BJ (cell line): ENCODE measurements at regions not wholly inside any gene's neighbourhood (a gene's known extent, or its start where the extent isn't known, plus 50 kb on each side); places are given as distances from the start of the nearest gene placed in this dataset.
"Not testable (repeated sequence)": the region's sequence is repeated elsewhere in the genome, so short reads cannot be mapped to it uniquely, and the experiment has no call there.

Experiments
- CTCF ChIA-PET: fragments of 350-600 bp; formaldehyde crosslinking; extraction: SDS; loops from one replicate; lab custom pipeline; 2021; ENCODE audit warnings: antibody characterized with exemption, inconsistent platforms; lab: Yijun Ruan, JAX
- POLR2A ChIA-PET: fragments of 300-600 bp; sonication (Branson Sonifier 250); formaldehyde crosslinking; extraction: SDS; loops from one replicate; lab custom pipeline; 2021; ENCODE audit warnings: antibody characterized with exemption; lab: Charles Lee
- DNase-seq: peaks from one replicate; pipeline ENCODE4 v3.0.0-alpha.2; 2011; ENCODE audit warnings: low read depth
- H3K27me3 ChIP-seq: 2 replicates; pipeline ENCODE4 v1.6.0; 2011; ENCODE audit warnings: low read length; ENCODE audit not compliant: control insufficient read depth, insufficient read depth
- H3K36me3 ChIP-seq: 2 replicates; pipeline ENCODE4 v1.5.1; 2011; ENCODE audit warnings: low read length; ENCODE audit not compliant: control insufficient read depth, insufficient read depth
- H3K4me3 ChIP-seq: 2 replicates; pipeline ENCODE4 v1.5.1; 2011; ENCODE audit warnings: low read depth, mild to moderate bottlenecking, control low read depth, low read length
- TF ChIP-seq, protein P1 (sequence below): IDR thresholded peaks from 2 replicates; pipeline ENCODE4 v1.5.1; 2011; ENCODE audit warnings: low read depth, mild to moderate bottlenecking, control low read depth, inconsistent platforms, low read length, moderate library complexity; ENCODE audit not compliant: insufficient read depth

- no peak overlapping the region for H3K4me3 ChIP-seq
- TF ChIP-seq, protein P1, sequence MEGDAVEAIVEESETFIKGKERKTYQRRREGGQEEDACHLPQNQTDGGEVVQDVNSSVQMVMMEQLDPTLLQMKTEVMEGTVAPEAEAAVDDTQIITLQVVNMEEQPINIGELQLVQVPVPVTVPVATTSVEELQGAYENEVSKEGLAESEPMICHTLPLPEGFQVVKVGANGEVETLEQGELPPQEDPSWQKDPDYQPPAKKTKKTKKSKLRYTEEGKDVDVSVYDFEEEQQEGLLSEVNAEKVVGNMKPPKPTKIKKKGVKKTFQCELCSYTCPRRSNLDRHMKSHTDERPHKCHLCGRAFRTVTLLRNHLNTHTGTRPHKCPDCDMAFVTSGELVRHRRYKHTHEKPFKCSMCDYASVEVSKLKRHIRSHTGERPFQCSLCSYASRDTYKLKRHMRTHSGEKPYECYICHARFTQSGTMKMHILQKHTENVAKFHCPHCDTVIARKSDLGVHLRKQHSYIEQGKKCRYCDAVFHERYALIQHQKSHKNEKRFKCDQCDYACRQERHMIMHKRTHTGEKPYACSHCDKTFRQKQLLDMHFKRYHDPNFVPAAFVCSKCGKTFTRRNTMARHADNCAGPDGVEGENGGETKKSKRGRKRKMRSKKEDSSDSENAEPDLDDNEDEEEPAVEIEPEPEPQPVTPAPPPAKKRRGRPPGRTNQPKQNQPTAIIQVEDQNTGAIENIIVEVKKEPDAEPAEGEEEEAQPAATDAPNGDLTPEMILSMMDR: no peak
- ChIA-PET POLR2A (no interaction called here), CTCF (interaction anchor here (0.6 to 5.1 kb wide), 8 partner anchors 47 to 545 kb away, joined by 3 to 48 read pairs (median 4); no protein-coding TSS in a partner anchor)
- DNase-seq: no peak
- no peaks in the 10 kb centered on the region for H3K27me3 ChIP-seq
- H3K36me3 ChIP-seq: no peaks in the 10 kb centered on the region
These were observed 460.7 kb downstream of the KCNT2 start for GRCh38 chr1:196147530-196147929.

DNA sequence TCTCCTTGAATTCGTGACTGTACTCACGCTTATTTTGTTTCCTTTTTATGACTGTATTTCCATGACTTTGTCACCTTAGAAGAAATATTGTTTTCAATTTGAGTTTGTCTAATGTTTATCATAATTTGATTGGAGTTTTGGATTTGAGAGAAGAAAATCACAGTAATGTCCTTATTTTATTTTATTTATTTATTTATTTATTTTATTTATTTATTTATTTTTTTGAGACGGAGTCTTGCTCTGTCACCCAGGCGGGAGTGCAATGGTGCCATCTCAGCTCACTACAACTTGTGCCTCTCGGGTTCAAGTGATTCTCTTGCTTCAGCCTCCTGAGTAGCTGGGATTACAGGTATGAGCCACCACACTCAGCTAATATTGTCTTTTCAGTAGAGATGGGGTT, 463.1 kb downstream of the KCNT2 start:
- POLR2A ChIA-PET, DNase-seq, H3K4me3 ChIP-seq, H3K36me3 ChIP-seq, H3K27me3 ChIP-seq: not testable (repeated sequence)
- CTCF ChIA-PET: interaction anchor here (0.6 kb wide), 2 partner anchors 112 to 516 kb away, joined by 3 read pairs; no protein-coding TSS in a partner anchor

DNA sequence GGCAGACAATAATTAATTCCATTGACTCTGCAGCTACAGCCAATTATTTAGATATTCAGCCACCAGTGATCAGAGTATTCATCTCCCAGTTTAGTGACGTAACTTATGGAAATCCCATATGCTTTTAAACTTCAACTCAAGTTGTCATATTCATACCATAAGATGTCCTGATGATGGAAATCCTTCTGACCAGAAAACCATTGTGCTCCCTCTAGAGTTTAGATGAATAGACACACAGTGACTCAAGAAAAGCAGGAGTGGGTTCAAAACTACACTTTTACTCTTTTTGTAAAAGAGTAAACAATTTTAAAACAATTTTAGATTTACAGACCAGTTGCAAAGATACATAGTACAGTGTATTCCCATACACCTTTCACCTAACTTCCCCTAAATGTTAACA, 463.7 kb downstream of the KCNT2 start:
- ChIA-PET CTCF (interaction anchor here (0.6 kb wide), 1 partner anchor 112 kb away, joined by 3 read pairs; no protein-coding TSS in a partner anchor), POLR2A (no interaction called here)
- Histone ChIP-seq H3K4me3 (no peak overlapping the region), H3K27me3 (no peaks in the 10 kb centered on the region), H3K36me3 (no peaks in the 10 kb centered on the region)
- TF ChIP-seq, protein P1: no peak
- DNase-seq: no peak

GRCh38 chr1:196143602-196144342, 464.5 kb downstream of the KCNT2 start:
- Histone ChIP-seq H3K27me3 (no peaks in the 10 kb centered on the region), H3K4me3 (no peak overlapping the region), H3K36me3 (no peaks in the 10 kb centered on the region)
- ChIA-PET POLR2A (no interaction called here), CTCF (no interaction called here)
- TF ChIP-seq, protein P1: no peak
- DNase-seq: no peak

DNA sequence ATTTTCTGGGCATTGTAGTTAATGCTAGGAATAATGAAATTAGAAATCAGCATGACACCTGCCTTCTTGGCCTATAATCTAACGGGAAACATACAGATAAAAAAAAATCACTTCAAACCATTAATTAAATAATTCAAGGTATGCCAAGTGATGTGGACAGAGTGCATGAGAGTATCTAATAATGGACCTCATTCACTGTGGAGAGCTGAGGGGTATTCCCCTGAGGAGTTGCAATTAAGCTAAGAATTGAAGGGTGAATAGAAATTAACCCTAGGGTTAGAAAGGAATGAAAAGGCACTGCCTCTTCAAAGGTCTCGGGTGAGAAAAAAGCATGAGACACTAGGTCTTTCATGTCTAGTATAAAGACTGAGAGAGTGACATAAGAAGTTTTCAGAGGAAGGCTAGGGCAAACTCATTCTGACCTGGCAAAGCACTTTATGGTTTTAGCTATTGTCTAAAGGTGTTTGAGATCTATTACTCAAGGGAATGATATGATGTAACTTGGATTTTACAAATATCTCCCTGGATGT, 466.1 kb downstream of the KCNT2 start:
- no peak for DNase-seq
- H3K36me3 ChIP-seq: no peaks in the 10 kb centered on the region
- no peaks in the 10 kb centered on the region for H3K27me3 ChIP-seq
- no peak overlapping the region for H3K4me3 ChIP-seq
- POLR2A ChIA-PET: no interaction called here
- TF ChIP-seq, protein P1: no peak
- CTCF ChIA-PET: no interaction called here

DNA sequence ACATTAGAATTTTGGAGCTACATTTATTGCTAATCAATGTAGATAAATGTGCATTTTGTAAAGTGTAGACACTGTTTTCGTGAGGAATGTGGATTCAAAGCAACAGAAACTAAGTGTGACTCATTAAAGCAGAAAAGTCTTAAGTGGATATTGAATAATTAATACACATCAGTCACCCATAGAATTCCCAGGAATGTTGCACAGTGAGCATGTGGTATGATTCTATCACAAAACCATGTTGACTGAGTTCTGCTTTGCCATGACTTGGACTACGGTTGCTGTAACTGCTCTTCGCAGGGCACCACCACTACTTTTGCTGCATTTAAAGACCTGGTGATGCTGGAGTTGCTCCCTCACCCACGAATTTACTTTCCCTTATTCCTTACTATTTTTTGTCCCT, 471.8 kb downstream of the KCNT2 start:
- H3K36me3 ChIP-seq: no peaks in the 10 kb centered on the region
- TF ChIP-seq, protein P1: no peak
- no peak for DNase-seq
- no peak overlapping the region for H3K4me3 ChIP-seq
- ChIA-PET CTCF (no interaction called here), POLR2A (no interaction called here)
- H3K27me3 ChIP-seq: no peaks in the 10 kb centered on the region
